PFSK-1 (cell line): ENCODE measurements at regions not wholly inside any gene's neighbourhood (a gene's known extent, or its start where the extent isn't known, plus 50 kb on each side); places are given as distances from the start of the nearest gene placed in this dataset.

Experiments used
- FOXP2 ChIP-seq: optimal IDR thresholded peaks from 2 replicates; pipeline ENCODE3; 2011; ENCODE audit warnings: borderline replicate concordance, control low read depth, inconsistent platforms; ENCODE audit not compliant: insufficient read depth; ENCODE audit errors: extremely low read length, extremely low read depth
- POLR2AphosphoS5 ChIP-seq: IDR thresholded peaks from 2 replicates; pipeline ENCODE4 v1.6.1; 2012; ENCODE audit warnings: low read depth, mild to moderate bottlenecking, control low read depth, low read length, moderate library complexity
- REST ChIP-seq, 2 experiments: IDR thresholded peaks; 2 replicates each; pipeline versions ENCODE4 v1.6.1 to v1.8.0; 2011 to 2012; ENCODE audit warnings: low read depth in 2 of 2, low read length in 2 of 2, control low read depth in 1 of 2, inconsistent platforms in 1 of 2, mild to moderate bottlenecking in 1 of 2, moderate library complexity in 1 of 2; ENCODE audit not compliant: insufficient read depth in 1 of 2
- SIN3A ChIP-seq: IDR thresholded peaks from 2 replicates; pipeline ENCODE4 v1.6.1; 2012; ENCODE audit warnings: mild to moderate bottlenecking, low read length, moderate library complexity, borderline replicate concordance; ENCODE audit not compliant: insufficient read depth
- TAF1 ChIP-seq: IDR thresholded peaks from 2 replicates; pipeline ENCODE4 v1.6.1; 2012; ENCODE audit warnings: low read length, control low read depth, borderline replicate concordance; ENCODE audit not compliant: insufficient read depth

DNA sequence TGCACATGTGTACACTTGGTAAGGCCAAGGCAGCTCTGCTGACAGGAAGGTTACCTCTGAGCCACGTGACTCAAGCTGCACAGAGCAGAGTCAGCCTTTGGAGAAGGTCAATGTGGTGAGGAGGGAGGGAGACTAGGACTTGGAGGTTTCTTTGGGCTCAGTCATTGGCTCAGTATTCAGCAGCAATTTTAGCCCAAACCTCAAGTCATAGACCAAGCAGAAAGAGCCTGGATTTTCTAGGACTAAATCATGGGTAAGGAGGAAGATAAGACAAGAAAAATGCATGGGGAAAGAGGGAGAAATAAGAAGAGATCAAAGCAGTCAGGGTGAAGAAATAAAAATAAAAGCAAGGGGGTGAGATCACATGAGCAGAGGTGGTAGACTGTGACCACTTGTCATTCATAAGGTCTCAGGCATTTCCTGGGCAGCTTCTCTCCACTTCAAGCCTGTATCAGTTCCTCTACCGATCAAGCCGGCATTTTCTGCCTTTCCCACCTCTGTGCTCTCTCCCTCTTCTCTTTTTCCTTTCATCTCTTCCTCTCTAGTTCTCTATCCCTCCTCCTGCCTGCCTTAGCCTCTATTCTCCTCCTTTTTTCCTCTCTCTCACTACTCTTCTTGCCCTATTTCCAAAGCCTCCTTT lies 51.7 kb upstream of the DUSP10 start:
- TF ChIP-seq FOXP2 (no peak), POLR2AphosphoS5 (no peak), TAF1 (no peak), SIN3A (no peak), REST (IDR thresholded peaks at IDR 0.05; ENCODE audit: insufficient read depth in 1 of 2, low read depth in 2 of 2, low read length in 2 of 2) (no peak)

GRCh38 chr1:221791846-221792245 lies 50.0 kb upstream of the DUSP10 start:
- TF ChIP-seq FOXP2: no peak
- no peak for TF ChIP-seq TAF1
- TF ChIP-seq SIN3A: no peak
- no peak for TF ChIP-seq REST (IDR thresholded peaks at IDR 0.05; ENCODE audit: insufficient read depth in 1 of 2, low read depth in 2 of 2, low read length in 2 of 2)
- no peak for TF ChIP-seq POLR2AphosphoS5
